ENCODE measurements at regions not wholly inside any gene's neighbourhood (a gene's known extent, or its start where the extent isn't known, plus 50 kb on each side); places are given as distances from the start of the nearest gene placed in this dataset.

GRCh38 chr5:98637116-98637515 lies 136.3 kb upstream of the RGMB start:
- no peak for DNase-seq (ENCODE audit: low read depth, low spot score)
- Histone ChIP-seq H3K27ac (ENCODE audit: low read length) (no peak overlapping the region), H3K4me1 (ENCODE audit: control insufficient read depth, insufficient read depth, low read length) (no peaks in the 10 kb centered on the region), H3K4me3 (ENCODE audit: low read depth in 2 of 2, low read length in 2 of 2) (no peak overlapping the region), H3K27me3 (ENCODE audit: control insufficient read depth, insufficient read depth, low read length) (no peaks in the 10 kb centered on the region), H3K9me3 (ENCODE audit: control insufficient read depth, insufficient read depth, low read depth, low read length) (no peaks in the 10 kb centered on the region), H3K36me3 (ENCODE audit: control insufficient read depth, insufficient read depth, low read length) (no peaks in the 10 kb centered on the region)
- POLR2A ChIA-PET, result no interaction called here
- in situ Hi-C loops (cut with HindIII; ENCODE audit: low pct_unique_long_range_greater_than_20kb, low sequenced_read_pairs) (no loop called here), intact Hi-C loops (cut with micrococcal nuclease; ENCODE audit: unreplicated experiment) (no loop called here)
- ATAC-seq, result no peak
- no peak for TF ChIP-seq REST (IDR thresholded peaks at IDR 0.05; ENCODE audit: insufficient read depth in 1 of 2, low read depth in 2 of 2, low read length in 1 of 2)
- no peak for TF ChIP-seq POLR2AphosphoS5 (IDR thresholded peaks at IDR 0.05; ENCODE audit: low read depth, low read length)
- TF ChIP-seq TCF7L2 (IDR thresholded peaks at IDR 0.05; ENCODE audit: low read depth, low read length), result no peak
- TF ChIP-seq, protein P1, sequence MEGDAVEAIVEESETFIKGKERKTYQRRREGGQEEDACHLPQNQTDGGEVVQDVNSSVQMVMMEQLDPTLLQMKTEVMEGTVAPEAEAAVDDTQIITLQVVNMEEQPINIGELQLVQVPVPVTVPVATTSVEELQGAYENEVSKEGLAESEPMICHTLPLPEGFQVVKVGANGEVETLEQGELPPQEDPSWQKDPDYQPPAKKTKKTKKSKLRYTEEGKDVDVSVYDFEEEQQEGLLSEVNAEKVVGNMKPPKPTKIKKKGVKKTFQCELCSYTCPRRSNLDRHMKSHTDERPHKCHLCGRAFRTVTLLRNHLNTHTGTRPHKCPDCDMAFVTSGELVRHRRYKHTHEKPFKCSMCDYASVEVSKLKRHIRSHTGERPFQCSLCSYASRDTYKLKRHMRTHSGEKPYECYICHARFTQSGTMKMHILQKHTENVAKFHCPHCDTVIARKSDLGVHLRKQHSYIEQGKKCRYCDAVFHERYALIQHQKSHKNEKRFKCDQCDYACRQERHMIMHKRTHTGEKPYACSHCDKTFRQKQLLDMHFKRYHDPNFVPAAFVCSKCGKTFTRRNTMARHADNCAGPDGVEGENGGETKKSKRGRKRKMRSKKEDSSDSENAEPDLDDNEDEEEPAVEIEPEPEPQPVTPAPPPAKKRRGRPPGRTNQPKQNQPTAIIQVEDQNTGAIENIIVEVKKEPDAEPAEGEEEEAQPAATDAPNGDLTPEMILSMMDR (IDR thresholded peaks at IDR 0.05), result no peak
- TF ChIP-seq SIN3A (IDR thresholded peaks at IDR 0.05; ENCODE audit: borderline replicate concordance, insufficient read depth, low read depth, low read length), result no peak
- CTCF ChIA-PET, result no interaction called here
- no TSS peak for BruUV-seq (replicated peaks)

DNA sequence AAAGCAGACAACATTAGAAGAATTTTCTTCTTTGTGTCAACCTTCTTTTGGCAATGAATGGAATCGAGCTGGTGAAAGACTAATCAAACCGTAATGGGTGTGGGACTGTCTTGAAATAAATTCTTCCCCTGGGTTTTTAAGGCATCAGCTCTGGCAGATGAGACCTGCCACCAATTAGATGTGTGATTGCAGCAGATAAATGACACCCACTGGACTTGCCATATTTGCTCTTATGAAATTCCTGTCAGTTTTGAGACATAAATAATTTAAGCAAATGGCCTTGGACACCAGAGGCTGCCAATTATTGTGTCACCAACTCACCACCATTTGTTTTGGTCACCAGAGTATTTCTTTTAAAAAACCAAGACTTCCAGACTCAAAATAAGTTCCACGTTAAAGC lies 135.9 kb upstream of the RGMB start:
- TF ChIP-seq, protein P1 (IDR thresholded peaks at IDR 0.05), result no peak
- no peak for TF ChIP-seq TCF7L2 (IDR thresholded peaks at IDR 0.05; ENCODE audit: low read depth, low read length)
- TF ChIP-seq REST (IDR thresholded peaks at IDR 0.05; ENCODE audit: insufficient read depth in 1 of 2, low read depth in 2 of 2, low read length in 1 of 2), result no peak
- no peak for TF ChIP-seq POLR2AphosphoS5 (IDR thresholded peaks at IDR 0.05; ENCODE audit: low read depth, low read length)
- no peak for TF ChIP-seq SIN3A (IDR thresholded peaks at IDR 0.05; ENCODE audit: borderline replicate concordance, insufficient read depth, low read depth, low read length)
- Histone ChIP-seq H3K9me3 (ENCODE audit: control insufficient read depth, insufficient read depth, low read depth, low read length) (no peaks in the 10 kb centered on the region), H3K36me3 (ENCODE audit: control insufficient read depth, insufficient read depth, low read length) (no peaks in the 10 kb centered on the region), H3K4me1 (ENCODE audit: control insufficient read depth, insufficient read depth, low read length) (no peaks in the 10 kb centered on the region), H3K4me3 (ENCODE audit: low read depth in 2 of 2, low read length in 2 of 2) (no peak overlapping the region), H3K27ac (ENCODE audit: low read length) (no peak overlapping the region), H3K27me3 (ENCODE audit: control insufficient read depth, insufficient read depth, low read length) (no peaks in the 10 kb centered on the region)
- BruUV-seq (replicated peaks), result no TSS peak
- ChIA-PET CTCF (no interaction called here), POLR2A (no interaction called here)
- no peak for DNase-seq (ENCODE audit: low read depth, low spot score)
- intact Hi-C loops (cut with micrococcal nuclease; ENCODE audit: unreplicated experiment) (no loop called here), in situ Hi-C loops (cut with HindIII; ENCODE audit: low pct_unique_long_range_greater_than_20kb, low sequenced_read_pairs) (no loop called here)
- no peak for ATAC-seq
